HG03135 (cell line): ENCODE measurements at regions not wholly inside any gene's neighbourhood (a gene's known extent, or its start where the extent isn't known, plus 50 kb on each side); places are given as distances from the start of the nearest gene placed in this dataset.

Experiments used
- ATAC-seq: cut with Tn5 transposase; IDR thresholded peaks from one replicate; pipeline ENCODE4 v1.9.1; 2021; ENCODE audit warnings: mild to moderate bottlenecking, moderate library complexity; ENCODE audit not compliant: unreplicated experiment

DNA sequence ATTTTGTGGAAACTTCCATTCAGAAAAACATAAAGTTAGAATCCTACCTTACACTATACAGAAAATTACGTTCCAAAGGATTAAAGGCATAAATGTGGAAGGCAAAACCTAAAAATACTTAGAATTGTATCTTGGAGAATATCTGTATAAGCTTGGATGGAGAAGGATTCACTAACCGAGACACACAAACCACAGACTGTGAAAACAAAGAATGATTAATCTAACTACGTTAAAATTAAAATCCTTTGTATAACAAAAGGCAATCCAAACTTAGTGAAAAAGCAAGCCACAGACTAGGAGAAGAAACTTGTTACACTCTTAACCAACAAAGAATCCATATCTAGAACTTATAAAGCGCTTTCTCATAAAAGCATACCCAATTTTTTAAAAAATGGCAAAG, 678.8 kb downstream of the INHBA start:
- no peak for ATAC-seq

DNA sequence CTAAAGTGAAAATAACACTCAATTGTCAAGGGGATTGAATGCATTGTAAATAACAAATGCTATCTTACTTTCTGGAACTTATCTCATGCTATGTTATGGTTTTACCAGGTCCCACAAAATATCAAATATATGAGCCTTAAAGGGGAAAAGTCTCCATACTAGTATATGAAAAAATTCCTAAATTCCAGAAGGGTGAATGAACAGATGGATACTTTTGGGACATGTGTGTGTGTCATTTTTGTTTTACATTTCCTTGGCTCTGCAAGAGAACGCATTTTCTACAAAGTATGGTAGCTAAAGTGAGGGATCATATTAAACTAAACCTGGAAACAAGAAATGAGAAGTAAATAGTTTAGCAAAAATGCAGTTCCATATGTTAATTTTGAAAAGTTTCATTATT, 682.8 kb downstream of the INHBA start:
- ATAC-seq = no peak

DNA sequence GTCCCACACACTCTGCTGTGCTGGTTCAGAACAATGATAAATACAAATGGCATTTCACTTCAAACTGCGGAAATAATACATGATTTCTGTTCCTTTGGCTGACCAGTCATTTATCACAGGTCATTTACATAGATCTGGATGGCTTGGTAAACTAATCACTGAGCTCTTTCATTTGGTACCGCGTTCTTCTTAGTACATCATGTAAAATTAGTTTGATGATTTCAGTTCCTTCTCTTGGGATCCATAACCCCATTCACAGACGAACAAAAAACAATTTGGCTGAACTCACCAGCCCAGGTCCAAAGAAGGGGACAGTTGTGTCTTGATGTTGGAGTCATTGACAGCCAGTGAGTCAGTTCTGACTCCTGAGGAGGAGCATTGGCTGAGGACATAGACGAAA, 689.8 kb downstream of the INHBA start:
- ATAC-seq = no peak

DNA sequence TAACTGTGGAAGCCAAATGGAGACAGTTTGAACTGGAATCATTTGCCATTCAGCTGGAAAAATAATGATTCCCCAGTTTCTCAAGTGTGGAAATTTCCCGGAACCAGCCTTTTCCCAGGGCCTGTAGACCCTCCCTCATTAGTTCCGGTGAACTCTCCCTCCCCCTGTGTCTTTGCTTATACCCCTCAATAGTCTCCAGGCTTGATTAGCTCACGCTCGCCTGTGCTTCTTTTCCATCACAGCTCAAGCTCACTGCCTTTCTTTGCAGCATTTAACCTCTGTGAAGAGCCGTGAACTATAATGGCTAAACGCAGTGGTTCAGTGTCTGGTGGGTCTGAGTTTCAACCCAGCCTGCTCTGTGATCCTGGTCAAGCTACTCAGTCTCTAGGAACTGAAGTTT, 690.8 kb downstream of the INHBA start:
- no peak for ATAC-seq

DNA sequence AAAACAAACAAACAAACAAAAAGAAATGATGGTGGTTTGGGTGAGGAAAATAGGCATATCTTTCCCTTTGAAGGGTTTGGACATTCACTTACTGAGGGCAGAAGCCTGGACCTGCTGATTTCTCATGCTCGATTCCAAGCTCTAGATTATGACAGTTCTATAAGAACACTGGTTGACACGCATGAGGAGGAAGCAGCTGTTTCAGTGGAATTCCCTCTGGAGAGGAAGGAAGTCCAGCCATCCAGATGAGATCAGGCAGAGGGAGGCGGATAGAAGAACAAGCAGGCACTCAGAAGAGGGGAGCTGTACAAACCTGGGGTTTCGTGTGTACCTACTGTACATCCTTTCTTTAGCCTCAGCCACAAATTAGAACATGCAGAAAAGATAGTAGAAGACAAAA, 691.9 kb downstream of the INHBA start:
- no peak for ATAC-seq

DNA sequence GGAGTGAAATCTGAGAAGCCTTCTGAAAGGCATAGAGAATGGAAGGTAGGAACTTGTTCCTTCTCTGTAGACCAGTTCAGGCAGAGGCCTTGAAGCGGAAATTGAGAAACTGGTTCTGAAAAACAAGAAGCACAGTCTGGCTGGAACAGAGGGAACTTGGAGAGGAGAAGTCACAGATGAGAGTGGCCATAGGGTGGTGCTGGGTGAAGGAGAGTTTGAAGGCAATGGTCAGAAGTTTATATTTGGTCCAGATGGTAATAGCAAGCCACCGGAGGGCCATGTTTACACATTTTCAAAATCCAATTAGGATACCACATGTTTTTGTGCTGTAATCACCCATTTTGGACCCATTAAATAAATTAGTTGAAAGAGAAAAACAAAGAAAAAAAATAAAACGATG, 692.5 kb downstream of the INHBA start:
- no peak for ATAC-seq

DNA sequence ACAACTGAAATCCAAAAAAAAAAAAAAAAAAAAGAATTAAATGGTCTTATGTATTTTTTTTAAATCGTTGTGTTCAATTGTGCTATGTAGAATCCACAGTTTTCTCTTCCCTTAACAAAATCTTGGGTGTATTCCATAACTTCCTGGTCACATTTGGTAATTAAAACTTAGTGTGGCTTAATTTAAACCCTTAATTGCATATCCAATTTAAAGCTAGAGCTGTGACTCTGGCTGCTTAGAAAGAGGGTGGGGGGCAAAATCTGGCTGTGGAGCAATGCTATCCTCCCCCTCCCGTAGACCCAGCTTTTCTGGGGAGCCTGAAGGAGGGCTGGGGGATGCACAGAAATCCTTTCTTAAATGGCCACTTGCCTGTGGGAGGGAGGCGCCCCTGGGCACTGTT, 695.1 kb downstream of the INHBA start:
- no peak for ATAC-seq

DNA sequence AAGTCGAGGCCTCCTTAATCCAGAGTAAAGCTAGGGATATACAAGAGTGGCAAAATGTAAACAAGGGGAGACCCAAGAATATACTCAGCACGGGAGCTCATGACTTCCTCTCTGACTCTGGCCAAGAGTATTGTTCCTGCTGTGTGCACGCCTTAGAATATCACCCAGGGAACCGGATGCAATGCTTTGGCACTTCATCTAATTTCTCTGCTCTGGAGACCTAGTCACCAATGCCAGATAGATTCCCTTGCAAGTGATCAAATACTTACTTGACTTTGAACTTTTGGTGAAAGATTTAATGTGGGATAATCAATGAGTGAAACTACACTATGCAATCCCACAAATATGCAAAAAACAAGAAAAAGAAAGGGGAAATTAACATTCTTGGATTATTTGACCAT, 695.5 kb downstream of the INHBA start:
- ATAC-seq = no peak

DNA sequence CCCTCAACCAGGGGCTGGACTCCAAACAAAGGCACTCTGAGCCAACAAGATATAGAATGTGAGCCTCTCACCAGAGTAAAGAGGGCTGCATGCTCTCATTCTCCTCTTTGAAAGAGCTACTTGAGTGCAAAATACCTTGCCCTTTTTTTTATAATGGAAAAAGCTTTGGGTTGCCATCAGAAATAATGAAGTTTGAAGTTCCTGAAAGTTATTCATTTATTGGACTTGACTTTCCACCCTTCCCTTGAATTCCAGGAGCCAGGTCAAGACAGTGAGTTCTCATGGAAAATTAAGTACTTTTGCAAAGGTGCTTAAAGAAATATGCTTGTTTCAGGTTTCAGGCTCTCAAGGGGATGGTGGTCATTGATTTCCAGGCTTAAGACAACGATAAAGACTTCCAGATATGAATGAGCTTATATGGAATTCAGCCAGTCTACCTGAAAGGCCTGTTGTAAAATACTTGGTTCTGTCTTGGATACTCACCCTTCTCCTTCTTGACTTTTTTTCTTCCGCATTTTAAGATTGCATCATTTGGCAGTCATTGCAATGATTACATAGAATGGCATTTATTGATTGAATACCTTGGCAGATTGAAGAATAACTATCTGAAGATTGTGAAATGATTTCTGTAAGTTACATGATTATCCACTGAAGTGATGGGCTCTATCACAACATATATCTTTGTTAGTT, 696.4 kb downstream of the INHBA start:
- no peak for ATAC-seq

DNA sequence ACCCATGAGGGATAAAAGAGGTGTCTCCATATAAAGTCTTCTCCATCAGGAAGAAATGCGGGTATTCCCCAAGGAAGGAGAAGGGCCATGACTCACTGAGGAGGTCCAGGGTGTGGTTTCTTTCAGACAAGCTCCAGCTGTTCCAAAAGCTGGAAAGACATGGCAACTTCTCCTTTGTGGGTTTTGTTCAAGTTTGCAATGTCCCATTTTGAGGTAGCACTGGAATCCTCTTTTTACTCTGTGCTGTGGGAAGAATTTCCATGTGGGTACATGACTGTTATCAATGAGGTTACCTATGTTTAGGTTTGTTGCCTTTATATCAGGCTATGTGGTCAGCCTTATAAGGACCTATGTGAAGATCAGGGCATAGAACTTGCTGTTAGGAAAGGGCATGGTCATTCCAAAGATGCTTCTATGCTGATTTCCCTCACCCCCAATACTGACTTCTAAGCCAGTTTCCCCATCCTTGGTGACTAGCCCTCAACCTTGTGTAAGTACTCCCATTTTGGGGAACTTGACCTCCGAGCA, 697.5 kb downstream of the INHBA start:
- no peak for ATAC-seq

DNA sequence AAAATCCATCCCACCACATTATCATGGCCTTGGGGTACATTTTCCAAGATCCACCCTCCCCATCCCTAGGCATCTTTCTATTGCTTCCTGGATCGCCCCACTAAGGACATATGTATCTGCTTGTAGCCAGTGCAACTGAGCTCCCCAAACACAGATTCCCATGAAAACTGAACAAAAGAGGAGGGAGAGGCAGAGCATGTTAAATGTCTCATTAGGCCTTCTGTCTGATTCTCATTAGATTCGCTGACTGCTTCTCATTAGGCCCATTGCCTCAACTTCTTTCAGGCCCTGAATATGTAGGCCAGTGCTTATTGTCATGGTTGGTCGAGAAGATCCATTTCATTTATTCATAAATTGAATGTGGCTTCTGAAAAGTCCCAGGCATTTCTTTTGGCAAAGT, 698.9 kb downstream of the INHBA start:
- ATAC-seq = no peak

DNA sequence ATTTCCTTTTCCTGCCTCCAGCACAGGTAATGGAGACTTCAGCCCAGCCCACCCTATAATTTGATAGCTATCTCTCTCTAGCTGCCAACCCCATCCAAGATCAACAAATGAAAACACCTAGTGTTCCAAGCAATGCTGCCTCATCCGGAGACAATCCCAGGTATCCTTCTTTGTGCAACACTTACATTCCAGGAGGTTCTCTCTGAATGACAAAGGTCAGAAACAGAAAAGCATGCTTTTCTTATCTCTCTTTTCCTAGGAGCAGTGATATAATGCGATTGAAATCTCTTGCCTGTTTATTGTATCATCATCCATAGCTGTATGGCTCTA, 699.3 kb downstream of the INHBA start:
- no peak for ATAC-seq

DNA sequence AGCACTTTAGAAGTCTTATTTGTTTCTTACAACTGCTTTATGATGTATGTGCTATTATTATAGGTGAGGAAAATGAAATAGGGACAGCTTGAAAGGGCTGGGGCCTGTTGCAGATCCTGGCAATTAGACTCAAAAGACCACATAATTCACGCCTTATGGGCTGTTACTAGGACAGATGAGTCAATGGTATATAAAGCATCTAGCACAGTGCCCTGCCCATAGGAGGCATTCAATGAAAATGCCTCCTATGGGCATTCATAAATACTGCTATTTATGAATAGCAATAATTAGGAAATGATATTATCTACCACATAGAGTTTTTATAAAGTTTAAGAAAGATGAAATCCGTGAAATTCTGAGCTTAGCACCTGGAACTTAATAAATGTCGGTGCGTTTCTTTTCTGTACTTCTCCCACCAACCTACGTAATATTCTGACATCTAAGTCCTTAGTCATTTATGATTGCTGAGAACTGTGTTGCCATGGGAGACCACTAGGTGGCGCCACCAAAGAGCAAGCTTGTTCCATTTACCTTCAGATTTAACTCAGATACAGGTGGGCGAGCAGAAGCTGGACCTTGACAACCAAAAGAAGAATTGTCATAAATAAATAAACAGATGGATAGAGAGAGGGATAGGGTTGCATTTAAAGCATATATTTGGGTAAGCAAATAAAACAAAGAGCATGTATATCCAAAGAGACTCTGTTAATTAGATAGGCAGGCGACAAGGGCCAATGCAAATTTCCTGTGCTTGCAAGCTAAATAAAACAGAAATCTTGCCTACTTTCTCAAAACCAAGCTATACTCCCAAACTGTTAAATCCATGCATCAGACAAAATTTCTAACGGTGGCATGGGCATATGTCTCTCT, 699.9 kb downstream of the INHBA start:
- ATAC-seq = no peak

DNA sequence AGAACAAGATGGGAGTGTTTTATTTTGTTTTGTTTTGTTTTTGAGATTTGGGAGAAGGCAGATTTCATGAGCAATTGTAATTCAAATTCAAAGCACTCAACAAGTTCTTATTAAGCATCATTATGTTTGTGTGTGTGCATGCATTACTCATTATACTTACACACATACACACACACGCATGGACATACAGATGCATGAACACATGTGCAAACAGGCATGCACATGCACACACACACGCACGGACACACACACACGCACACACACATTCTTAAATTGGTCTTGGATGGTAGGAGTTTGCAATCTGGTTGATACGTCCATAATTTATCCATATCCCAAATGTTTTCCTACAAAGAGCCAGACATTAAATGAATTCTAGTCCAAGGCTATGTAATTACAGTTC, 702.8 kb downstream of the INHBA start:
- no peak for ATAC-seq

DNA sequence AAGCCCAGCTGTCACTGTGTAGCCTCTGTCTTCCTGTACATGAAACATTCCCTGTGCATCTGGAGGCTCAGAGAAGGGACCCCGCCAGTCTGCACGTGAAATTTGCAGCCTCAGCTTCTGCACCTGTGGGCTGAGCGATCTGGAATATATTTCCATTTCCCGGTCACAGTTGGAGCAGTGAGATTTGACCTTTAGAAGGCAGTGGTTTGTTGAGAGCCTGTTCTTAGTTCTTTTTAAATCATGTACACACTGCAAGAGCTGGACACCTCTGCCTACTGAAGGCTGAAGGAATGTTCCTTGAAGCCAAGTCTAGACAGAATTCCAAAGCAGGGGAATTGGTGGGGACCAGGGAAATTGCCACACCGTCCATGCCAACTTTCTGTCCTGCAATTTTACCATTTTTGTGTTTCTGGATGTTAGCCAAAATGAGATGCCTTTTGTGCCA, 706.6 kb downstream of the INHBA start:
- ATAC-seq = no peak

DNA sequence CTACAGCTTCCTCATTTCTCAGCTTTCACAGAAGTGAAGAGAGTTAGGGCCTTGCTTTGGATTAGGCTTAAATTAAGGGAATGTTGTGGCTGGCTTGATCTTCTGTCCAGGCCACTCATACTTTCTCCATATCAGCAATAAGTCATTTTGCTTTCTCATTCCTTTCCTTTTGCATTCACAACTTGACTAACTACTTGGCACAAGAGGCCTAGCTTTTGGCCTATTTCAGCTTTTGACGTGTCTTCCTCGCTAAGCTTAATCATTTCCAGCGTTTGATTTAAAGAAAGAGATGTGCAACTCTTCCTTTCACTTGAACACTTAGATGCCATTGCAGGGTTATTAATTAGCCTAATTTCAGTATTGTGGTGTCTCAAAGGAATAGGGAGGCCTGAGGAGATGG, 712.0 kb downstream of the INHBA start:
- no peak for ATAC-seq

DNA sequence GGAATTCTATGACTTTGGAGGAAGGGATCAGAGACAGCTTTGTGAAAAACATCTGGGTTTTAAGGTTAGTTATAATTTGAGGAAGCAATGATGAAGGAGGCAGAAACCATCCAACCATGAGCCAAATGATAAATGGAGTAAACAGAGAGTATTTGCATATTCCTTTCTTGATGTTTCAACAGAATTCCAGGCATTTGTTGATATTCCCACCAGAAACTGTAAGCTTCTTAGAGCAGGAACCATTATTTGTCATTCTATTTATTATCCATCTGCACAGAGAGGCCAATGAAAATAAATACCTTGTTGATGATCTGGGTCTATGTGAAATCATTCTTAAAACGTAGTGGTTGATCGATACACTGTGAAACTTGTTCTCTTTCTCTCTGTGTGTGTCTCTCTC, 715.3 kb downstream of the INHBA start:
- ATAC-seq = no peak

DNA sequence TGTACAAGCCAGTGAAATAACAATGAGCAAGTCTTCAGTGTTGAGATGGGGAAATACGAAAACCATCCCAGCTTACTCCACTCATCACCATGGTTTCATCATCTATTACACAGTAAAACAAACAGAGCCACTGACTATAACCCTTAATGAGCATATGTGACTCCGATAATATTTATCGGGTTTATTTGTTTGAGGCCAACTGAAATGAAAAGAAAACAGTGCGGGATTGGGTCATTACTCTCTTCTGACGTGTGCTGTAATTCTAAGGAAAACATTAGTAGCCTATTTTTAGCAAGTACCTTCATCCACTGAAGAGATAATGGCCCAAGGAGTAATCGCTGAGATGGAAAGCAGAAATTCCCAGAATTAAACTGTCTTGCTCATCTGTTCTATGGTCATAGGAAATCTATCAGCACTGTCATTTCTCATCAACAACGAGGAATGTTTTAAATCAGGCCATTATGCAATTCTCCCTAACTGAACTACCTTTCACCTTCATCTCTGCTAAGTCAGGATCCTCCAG, 716.5 kb downstream of the INHBA start:
- ATAC-seq = no peak

DNA sequence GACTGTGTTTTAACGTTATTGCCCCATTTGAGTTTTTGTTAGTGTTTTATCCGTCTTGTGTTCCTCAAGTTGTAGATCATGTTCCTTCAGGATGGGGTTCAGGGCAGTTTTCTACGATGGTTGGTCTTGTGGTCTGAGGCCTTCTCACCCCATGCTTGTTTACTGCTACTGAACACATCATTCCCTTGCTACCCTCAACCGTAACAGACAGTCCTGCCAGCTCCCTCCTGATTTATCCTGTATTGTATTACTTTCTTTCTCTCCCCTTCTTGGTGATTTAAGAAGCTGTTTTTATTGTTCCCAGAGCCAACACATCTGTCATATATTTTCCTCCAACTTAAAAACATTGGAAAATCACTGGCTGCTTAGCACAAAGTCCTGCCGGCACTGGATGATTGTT, 719.8 kb downstream of the INHBA start:
- no peak for ATAC-seq

DNA sequence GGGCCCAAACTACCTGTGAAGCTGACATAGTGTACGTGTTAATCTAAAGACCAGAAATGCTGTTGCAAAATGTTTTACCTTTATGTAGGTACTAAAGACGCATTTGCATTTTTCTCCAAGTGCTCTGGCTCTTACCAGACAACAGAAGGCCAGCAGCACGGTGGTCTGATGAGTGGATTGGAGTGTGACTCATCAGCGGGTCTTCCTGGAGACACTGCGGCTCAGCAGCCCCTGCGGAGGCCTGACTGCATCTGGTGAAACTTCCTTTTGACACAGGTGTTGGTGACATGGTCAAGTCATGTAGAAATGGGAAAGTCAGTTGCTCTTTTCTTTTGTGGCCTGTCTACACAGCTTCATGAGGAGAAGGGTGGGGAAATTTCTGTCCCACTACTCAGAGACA, 723.6 kb downstream of the INHBA start:
- ATAC-seq = no peak

DNA sequence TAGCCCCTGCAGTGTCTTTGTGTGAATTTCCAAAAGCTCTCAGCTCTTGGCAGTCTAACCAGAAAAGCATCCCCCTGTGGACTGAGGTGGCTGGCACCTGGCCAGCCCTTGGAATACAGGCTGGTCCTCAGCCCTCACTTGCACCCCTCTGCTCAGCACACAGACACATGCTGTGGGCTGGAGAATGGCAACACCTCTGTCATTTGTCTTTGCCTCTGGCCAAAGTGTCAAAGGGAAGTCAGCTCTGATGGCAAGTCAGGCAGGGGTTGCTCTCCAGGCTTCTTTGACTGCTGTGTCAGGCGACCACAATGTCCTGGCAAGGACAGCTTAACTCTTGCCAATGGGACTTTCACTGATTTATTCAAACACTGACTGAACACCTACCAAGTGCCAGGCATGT, 724.8 kb downstream of the INHBA start:
- ATAC-seq = no peak

DNA sequence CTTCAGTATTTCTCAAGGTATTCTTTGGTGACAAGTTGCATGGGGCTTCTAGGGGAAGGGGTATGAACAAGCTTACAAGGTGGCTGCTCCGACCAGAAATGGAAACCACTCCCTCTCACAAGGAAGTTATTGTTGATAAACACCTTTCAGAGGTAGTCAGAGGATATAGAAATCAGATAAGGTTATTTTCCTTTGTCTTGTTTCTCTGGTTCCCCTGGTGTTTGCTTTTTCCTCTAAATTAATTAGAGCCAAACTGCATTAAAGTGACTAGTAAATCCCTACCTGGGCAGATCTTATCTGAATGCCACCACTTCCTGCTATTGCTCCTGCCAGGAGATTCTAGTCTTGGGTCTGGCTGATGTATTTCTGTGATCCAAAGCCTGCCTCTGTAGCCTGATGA, 725.4 kb downstream of the INHBA start:
- ATAC-seq = no peak
